ENCODE measurements at regions not wholly inside any gene's neighbourhood (a gene's known extent, or its start where the extent isn't known, plus 50 kb on each side); places are given as distances from the start of the nearest gene placed in this dataset.

DNA sequence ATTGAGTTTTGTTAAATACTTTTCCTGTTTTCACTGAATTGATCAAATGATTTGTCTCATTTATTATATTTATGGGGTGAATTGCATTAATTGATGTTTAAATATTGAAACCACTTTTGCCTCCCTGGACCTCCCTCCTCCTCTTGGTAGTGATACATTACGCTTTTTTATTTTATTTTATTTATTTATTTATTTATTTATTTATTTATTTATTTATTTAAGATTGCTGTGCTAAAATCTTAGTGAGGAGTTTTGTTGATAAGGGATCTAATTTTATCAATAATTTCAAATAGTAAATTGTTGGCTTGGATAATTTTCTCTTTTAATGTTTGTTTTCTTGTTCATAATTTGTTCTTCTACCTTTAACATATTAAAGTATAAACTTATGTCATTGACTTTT lies 1281.0 kb upstream of the NXPH2 start:
- TF ChIP-seq, protein P1, sequence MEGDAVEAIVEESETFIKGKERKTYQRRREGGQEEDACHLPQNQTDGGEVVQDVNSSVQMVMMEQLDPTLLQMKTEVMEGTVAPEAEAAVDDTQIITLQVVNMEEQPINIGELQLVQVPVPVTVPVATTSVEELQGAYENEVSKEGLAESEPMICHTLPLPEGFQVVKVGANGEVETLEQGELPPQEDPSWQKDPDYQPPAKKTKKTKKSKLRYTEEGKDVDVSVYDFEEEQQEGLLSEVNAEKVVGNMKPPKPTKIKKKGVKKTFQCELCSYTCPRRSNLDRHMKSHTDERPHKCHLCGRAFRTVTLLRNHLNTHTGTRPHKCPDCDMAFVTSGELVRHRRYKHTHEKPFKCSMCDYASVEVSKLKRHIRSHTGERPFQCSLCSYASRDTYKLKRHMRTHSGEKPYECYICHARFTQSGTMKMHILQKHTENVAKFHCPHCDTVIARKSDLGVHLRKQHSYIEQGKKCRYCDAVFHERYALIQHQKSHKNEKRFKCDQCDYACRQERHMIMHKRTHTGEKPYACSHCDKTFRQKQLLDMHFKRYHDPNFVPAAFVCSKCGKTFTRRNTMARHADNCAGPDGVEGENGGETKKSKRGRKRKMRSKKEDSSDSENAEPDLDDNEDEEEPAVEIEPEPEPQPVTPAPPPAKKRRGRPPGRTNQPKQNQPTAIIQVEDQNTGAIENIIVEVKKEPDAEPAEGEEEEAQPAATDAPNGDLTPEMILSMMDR (IDR thresholded peaks at IDR 0.05) = no peak
- no peak for TF ChIP-seq POLR2A (IDR thresholded peaks at IDR 0.05)

Measured in testis (tissue), 2 donors.